ENCODE measurements at regions not wholly inside any gene's neighbourhood (a gene's known extent, or its start where the extent isn't known, plus 50 kb on each side); places are given as distances from the start of the nearest gene placed in this dataset.

DNA sequence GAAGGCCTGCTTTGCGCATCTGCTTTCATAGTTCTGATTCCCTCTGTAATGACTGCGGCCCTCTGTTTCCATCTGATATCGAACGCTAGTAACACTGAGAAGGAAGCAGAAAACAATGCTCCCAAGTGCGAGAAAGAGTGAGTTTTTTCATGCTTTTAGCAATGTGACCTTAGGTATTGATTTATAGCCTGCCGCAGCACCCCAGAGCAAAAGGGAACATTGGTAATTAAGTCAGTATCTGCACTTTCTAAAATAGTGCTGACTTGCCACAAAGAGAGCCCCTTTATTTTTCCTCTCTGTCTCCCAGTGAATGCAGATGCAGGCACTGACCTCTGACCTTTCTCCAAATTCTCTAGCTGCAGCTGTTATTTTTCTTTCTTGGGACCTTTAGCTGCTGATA, 129.8 kb downstream of the HDGFL1 start:
- WGBS, 4 donors = 41 to 62% (median 53%) methylated on average over 6 of the region's 6 CpGs
- DNase-seq = no peak
- intact Hi-C loops (cut with DNase I) = no loop called here

GRCh38 chr6:22706651-22707050, 137.3 kb downstream of the HDGFL1 start:
- TF ChIP-seq POLR2A (IDR thresholded peaks at IDR 0.05) = no peak
- no peak for TF ChIP-seq CTCF (IDR thresholded peaks at IDR 0.05)
- Histone ChIP-seq H3K36me3 (replicated peaks in 1 of 2) (no peaks in the 10 kb centered on the region), H3K4me3 (no peak overlapping the region), H3K27ac (no peak overlapping the region), H3K27me3 (no peaks in the 10 kb centered on the region), H3K4me1 (replicated peaks in 1 of 2) (no peaks in the 10 kb centered on the region), H3K9me3 (replicated peaks in 1 of 3) (no peaks in the 10 kb centered on the region)
- no peak for DNase-seq
- 76 to 85% (median 83%) methylated on average over 5 of the region's 5 CpGs for WGBS, 4 donors
- intact Hi-C loops (cut with DNase I) = no loop called here

More for the DNA sequence above, 129.8 kb downstream of the HDGFL1 start:
- Histone ChIP-seq H3K4me1 (replicated peaks in 1 of 2) (peaks cover 0 to 4% of the 10 kb centered on the region in 2 donors), H3K4me3 (no peak overlapping the region), H3K9me3 (replicated peaks in 1 of 3) (no peaks in the 10 kb centered on the region), H3K36me3 (replicated peaks in 1 of 2) (no peaks in the 10 kb centered on the region), H3K27me3 (no peaks in the 10 kb centered on the region), H3K27ac (no peak overlapping the region)
- TF ChIP-seq POLR2A (IDR thresholded peaks at IDR 0.05) = no peak
- TF ChIP-seq CTCF (IDR thresholded peaks at IDR 0.05) = no peak

DNA sequence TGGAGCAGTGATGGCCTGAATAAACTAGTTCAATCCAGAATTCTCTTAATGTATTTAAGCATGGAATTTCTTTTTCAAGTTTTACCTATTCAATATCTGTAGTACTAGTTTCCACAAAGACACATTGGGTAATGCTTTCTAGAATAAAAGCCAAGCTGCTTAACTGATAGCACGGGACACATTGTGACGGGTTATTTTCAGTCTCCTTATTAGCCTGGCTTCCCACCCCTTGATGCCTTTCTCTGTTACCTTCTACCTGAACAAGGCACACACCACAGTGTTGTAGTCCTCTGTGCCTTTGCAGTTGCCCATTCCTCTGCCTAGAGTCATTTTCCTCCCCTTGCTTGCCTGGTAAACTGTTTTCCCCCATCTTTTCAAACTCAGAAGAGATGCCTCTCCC, 139.1 kb downstream of the HDGFL1 start:
- no peaks in the 10 kb centered on the region for H3K36me3 ChIP-seq (replicated peaks in 1 of 2)
- no peak for DNase-seq
- H3K27ac ChIP-seq = no peak overlapping the region
- no peak for TF ChIP-seq CTCF (IDR thresholded peaks at IDR 0.05)
- TF ChIP-seq POLR2A (IDR thresholded peaks at IDR 0.05) = no peak
- intact Hi-C loops (cut with DNase I) = no loop called here
- no peak overlapping the region for H3K4me3 ChIP-seq
- 86 to 98% (median 87%) methylated on average over 2 of the region's 2 CpGs for WGBS, 4 donors
- H3K9me3 ChIP-seq (replicated peaks in 1 of 3) = no peaks in the 10 kb centered on the region
- no peaks in the 10 kb centered on the region for H3K4me1 ChIP-seq (replicated peaks in 1 of 2)
- no peaks in the 10 kb centered on the region for H3K27me3 ChIP-seq

DNA sequence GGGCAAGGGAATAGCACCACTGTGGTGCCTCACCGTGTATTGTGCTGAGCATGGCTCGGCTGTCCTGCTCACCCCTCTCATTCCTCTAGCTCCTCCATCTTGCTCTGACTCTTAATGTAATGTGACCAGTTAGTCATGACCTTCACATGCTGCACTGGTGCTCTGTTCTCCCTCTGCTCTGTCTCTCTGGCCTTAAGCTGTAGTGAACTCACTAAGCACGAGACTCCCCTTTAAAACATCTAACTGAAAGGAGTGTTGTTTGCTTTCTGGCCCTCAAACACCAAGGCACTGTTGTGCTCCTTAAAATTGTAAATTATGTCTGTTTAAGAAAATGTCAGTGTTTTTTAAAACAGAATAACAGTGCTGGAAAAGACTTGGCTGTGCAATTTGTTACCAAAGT, 140.4 kb downstream of the HDGFL1 start:
- intact Hi-C loops (cut with DNase I) = no loop called here

More for the DNA sequence above, 140.4 kb downstream of the HDGFL1 start:
- no peak for DNase-seq
- Histone ChIP-seq H3K36me3 (replicated peaks in 1 of 2) (no peaks in the 10 kb centered on the region), H3K4me1 (replicated peaks in 1 of 2) (no peaks in the 10 kb centered on the region), H3K9me3 (replicated peaks in 1 of 3) (no peaks in the 10 kb centered on the region), H3K4me3 (no peak overlapping the region), H3K27me3 (no peaks in the 10 kb centered on the region), H3K27ac (no peak overlapping the region)
- 68 to 77% (median 75%) methylated on average over 3 of the region's 3 CpGs for WGBS, 4 donors
- no peak for TF ChIP-seq CTCF (IDR thresholded peaks at IDR 0.05)
